Astrocyte (in vitro differentiated cells and primary cell): ENCODE measurements at regions not wholly inside any gene's neighbourhood (a gene's known extent, or its start where the extent isn't known, plus 50 kb on each side); places are given as distances from the start of the nearest gene placed in this dataset.

Experiments
- EZH2 ChIP-seq: IDR thresholded peaks from 2 replicates; pipeline ENCODE4 v1.6.1; 2012; ENCODE audit warnings: mild to moderate bottlenecking, low read length, inconsistent platforms; ENCODE audit not compliant: insufficient read depth
- TF ChIP-seq, protein P1 (sequence below): IDR thresholded peaks from 2 replicates; pipeline ENCODE4 v1.5.1; 2011; ENCODE audit warnings: low read depth, mild to moderate bottlenecking, inconsistent platforms, low read length, moderate library complexity; ENCODE audit not compliant: insufficient read depth

DNA sequence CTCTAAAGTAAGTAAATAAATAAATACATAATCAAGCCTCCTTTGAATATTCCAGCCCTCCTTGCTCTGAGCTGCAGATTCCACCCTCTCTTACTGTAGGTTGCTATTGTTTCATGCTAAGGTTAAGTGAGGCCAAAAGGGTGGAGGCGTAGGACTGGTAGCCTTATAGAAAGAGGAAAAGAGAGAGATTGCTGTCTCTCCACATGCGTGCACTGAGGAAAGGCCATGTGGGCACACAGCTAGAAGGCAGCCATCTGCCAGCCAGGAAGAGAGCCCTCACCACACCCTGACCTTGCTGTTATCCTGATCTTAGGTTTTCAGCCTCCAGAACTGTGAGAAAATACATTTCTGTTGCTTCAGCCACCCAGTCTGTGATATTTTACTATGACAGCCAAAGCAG is 52.0 kb upstream of the GPCPD1 start:
- TF ChIP-seq, protein P1, sequence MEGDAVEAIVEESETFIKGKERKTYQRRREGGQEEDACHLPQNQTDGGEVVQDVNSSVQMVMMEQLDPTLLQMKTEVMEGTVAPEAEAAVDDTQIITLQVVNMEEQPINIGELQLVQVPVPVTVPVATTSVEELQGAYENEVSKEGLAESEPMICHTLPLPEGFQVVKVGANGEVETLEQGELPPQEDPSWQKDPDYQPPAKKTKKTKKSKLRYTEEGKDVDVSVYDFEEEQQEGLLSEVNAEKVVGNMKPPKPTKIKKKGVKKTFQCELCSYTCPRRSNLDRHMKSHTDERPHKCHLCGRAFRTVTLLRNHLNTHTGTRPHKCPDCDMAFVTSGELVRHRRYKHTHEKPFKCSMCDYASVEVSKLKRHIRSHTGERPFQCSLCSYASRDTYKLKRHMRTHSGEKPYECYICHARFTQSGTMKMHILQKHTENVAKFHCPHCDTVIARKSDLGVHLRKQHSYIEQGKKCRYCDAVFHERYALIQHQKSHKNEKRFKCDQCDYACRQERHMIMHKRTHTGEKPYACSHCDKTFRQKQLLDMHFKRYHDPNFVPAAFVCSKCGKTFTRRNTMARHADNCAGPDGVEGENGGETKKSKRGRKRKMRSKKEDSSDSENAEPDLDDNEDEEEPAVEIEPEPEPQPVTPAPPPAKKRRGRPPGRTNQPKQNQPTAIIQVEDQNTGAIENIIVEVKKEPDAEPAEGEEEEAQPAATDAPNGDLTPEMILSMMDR: no peak
- TF ChIP-seq EZH2: no peak
